Heart left ventricle (tissue), 13 donors: ENCODE measurements at regions not wholly inside any gene's neighbourhood (a gene's known extent, or its start where the extent isn't known, plus 50 kb on each side); places are given as distances from the start of the nearest gene placed in this dataset.

Source experiments
- CTCF ChIP-seq, 12 donors: fragments of 200-600 bp; sonication (generic) in 4 of 12; IDR thresholded peaks; one replicate each; pipeline versions ENCODE4 v1.5.0 to v1.8.0; 2018 to 2022; ENCODE audit warnings: antibody characterized with exemption in 12 of 12, mild to moderate bottlenecking in 5 of 12
- POLR2A ChIP-seq, 2 donors: fragments of 450-650 bp; IDR thresholded peaks; one replicate each; pipeline ENCODE4 v1.6.1; 2017; ENCODE audit warnings: antibody characterized with exemption in 2 of 2, mild to moderate bottlenecking in 2 of 2, moderate library complexity in 2 of 2
- donor health status: ischemic (EF 13 %, LVEDD 7.1; RV severe dilation, severe dysfunction).
- donor health status: DM: no; HTN: yes; CAD: no.
- donor health status: DM: no; HTN: no; CAD: no.
- donor health status: ischemic (EF 25% LVEDD 6.9; RV normal size, moderate dysfunction).
- donor health status: ischemic (EF 25% LVEDD 5.7; RV mildly dilated, moderate dysfunction).
- donor health status: ischemic (EF 35%, LVEDD 5.7; RV mildly dilated, moderate dysfunction).
- donor health status: nonischemic (EF 11% LVEDD 7.7; RV severe dilation, severe dysfunction).
- donor health status: DM: yes; HTN: yes; CAD: no.
- donor health status: PGD.
- donor health status: ischemic (EF 29% LVEDD 5.4; RV normal size, mild dysfunction).
- donor health status: nonischemic (EF 23%, LVEDD 6.1; RV moderate dilation, normal function).

GRCh38 chrX:39771089-39771488, 326.7 kb downstream of the BCOR start:
- TF ChIP-seq POLR2A (IDR thresholded peaks at IDR 0.05) (no peak), CTCF (IDR thresholded peaks at IDR 0.05) (no peak)
